Fibroblast of gingiva (primary cell): ENCODE measurements at regions not wholly inside any gene's neighbourhood (a gene's known extent, or its start where the extent isn't known, plus 50 kb on each side); places are given as distances from the start of the nearest gene placed in this dataset.
"Not testable (repeated sequence)": the region's sequence is repeated elsewhere in the genome, so short reads cannot be mapped to it uniquely, and the experiment has no call there.

ENCODE experiments used
- DNase-seq: peaks from one replicate; pipeline ENCODE4 v3.0.0-alpha.2; 2011; ENCODE audit warnings: low read depth

- DNase-seq: no peak
Observed at GRCh38 chr1:209109001-209109785, 474.3 kb upstream of the CAMK1G start.

GRCh38 chr1:209113521-209113920, 470.0 kb upstream of the CAMK1G start:
- DNase-seq: no peak

- DNase-seq: no peak
Observed at GRCh38 chr1:209116705-209117104, 466.8 kb upstream of the CAMK1G start.

GRCh38 chr1:209123601-209124000, 459.9 kb upstream of the CAMK1G start:
- no peak for DNase-seq

GRCh38 chr1:209129091-209129490, 454.4 kb upstream of the CAMK1G start:
- DNase-seq: not testable (repeated sequence)

GRCh38 chr1:209130886-209131285, 452.6 kb upstream of the CAMK1G start:
- no peak for DNase-seq

GRCh38 chr1:209132736-209133467, 450.6 kb upstream of the CAMK1G start:
- DNase-seq: no peak

- DNase-seq: no peak
Observed at GRCh38 chr1:209134001-209134400, 449.5 kb upstream of the CAMK1G start.

- no peak for DNase-seq
Observed at GRCh38 chr1:209143916-209144315, 439.6 kb upstream of the CAMK1G start.

- DNase-seq: no peak
Observed at GRCh38 chr1:209150114-209150513, 433.4 kb upstream of the CAMK1G start.

GRCh38 chr1:209153411-209153810, 430.1 kb upstream of the CAMK1G start:
- DNase-seq: no peak

GRCh38 chr1:209154912-209155311, 428.6 kb upstream of the CAMK1G start:
- no peak for DNase-seq

- DNase-seq: no peak
Observed at GRCh38 chr1:209155546-209155945, 428.0 kb upstream of the CAMK1G start.

GRCh38 chr1:209156991-209157390, 426.5 kb upstream of the CAMK1G start:
- no peak for DNase-seq

- DNase-seq: no peak
Observed at GRCh38 chr1:209157546-209158249, 425.8 kb upstream of the CAMK1G start.

GRCh38 chr1:209158851-209159250, 424.7 kb upstream of the CAMK1G start:
- DNase-seq: no peak

- no peak for DNase-seq
Observed at GRCh38 chr1:209160230-209160629, 423.3 kb upstream of the CAMK1G start.

GRCh38 chr1:209162651-209163050, 420.9 kb upstream of the CAMK1G start:
- DNase-seq: peak; percentile 26

- DNase-seq: peak; percentile 8
Observed at GRCh38 chr1:209168204-209168603, 415.3 kb upstream of the CAMK1G start.

- DNase-seq: no peak
Observed at GRCh38 chr1:209171151-209171550, 412.4 kb upstream of the CAMK1G start.

- no peak for DNase-seq
Observed at GRCh38 chr1:209172286-209172685, 411.2 kb upstream of the CAMK1G start.

- DNase-seq: not testable (repeated sequence)
Observed at GRCh38 chr1:209172792-209173542, 410.5 kb upstream of the CAMK1G start.
